Stomach (tissue), 8 donors: ENCODE measurements at regions not wholly inside any gene's neighbourhood (a gene's known extent, or its start where the extent isn't known, plus 50 kb on each side); places are given as distances from the start of the nearest gene placed in this dataset.

Source experiments
- DNase-seq, 2 donors: peaks; one replicate each; pipeline versions ENCODE4 v3.0.0 to v3.0.0-alpha.2; 2013 to 2019
- H3K27ac ChIP-seq, 5 donors: fragments of 200-600 bp in 4 of 5; sonication (generic) in 4 of 5; one replicate each; pipeline ENCODE4 v1.5.1; 2013 to 2019; ENCODE audit warnings: mild to moderate bottlenecking in 1 of 5, moderate library complexity in 1 of 5
- H3K27me3 ChIP-seq, 3 donors: fragments of 200-600 bp; sonication (generic); one replicate each; pipeline ENCODE4 v1.5.1; 2017 to 2019; ENCODE audit warnings: mixed run types in 1 of 3
- H3K36me3 ChIP-seq, 4 donors: fragments of 200-600 bp; sonication (generic); 1 replicate in 3 of 4; 2 replicates in 1 of 4; pipeline ENCODE4 v1.5.1; 2016 to 2019
- H3K4me1 ChIP-seq, 4 donors: fragments of 200-600 bp; sonication (generic); one replicate each; pipeline ENCODE4 v1.5.1; 2016 to 2019
- H3K4me3 ChIP-seq, 4 donors: fragments of 200-600 bp; sonication (generic) in 3 of 4; one replicate each; pipeline ENCODE4 v1.5.1; 2016 to 2019; ENCODE audit warnings: mild to moderate bottlenecking in 1 of 4
- H3K9me3 ChIP-seq, 4 donors: fragments of 200-600 bp; sonication (generic); one replicate each; pipeline ENCODE4 v1.5.1; 2016 to 2019
- EP300 ChIP-seq: sonication (generic); formaldehyde crosslinking; IDR thresholded peaks from one replicate; pipeline ENCODE4 v1.6.1; 2017; ENCODE audit warnings: antibody characterized with exemption
- POLR2A ChIP-seq, 4 donors: fragments of 450-650 bp; IDR thresholded peaks; one replicate each; pipeline ENCODE4 v1.6.1; 2016; ENCODE audit warnings: antibody characterized with exemption in 4 of 4, control low read depth in 2 of 4, mild to moderate bottlenecking in 1 of 4, moderate library complexity in 1 of 4
- POLR2AphosphoS5 ChIP-seq, 3 donors: sonication (generic); formaldehyde crosslinking; IDR thresholded peaks; one replicate each; pipeline ENCODE4 v1.6.1; 2016; ENCODE audit warnings: antibody characterized with exemption in 3 of 3
- WGBS, 5 donors: extraction: QIAGEN DNeasy Blood & Tissue Kit in 3 of 5; methylation state at CpG; one replicate each; pipeline versions ENCODE4 v1.1.5 to v1.1.7; 2013 to 2018; 5-methylcytosine and 5-hydroxymethylcytosine counted together
- intact Hi-C: fragments of 100-400 bp; cut with DNase I; formaldehyde crosslinking; loops from one replicate; pipeline ENCODE4 v1.15.1; 2023; ENCODE audit warnings: low total_unique reads
- TF ChIP-seq, protein P1 (sequence below), 7 experiments: fragments of 450-650 bp in 4 of 7; fragments of 200-600 bp in 3 of 7; sonication (generic) in 3 of 7; IDR thresholded peaks; one replicate each; pipeline ENCODE4 v1.5.1; 2016 to 2019; ENCODE audit warnings: antibody characterized with exemption in 7 of 7, control low read depth in 2 of 7, mild to moderate bottlenecking in 1 of 7
- donor health status: healthy with polysubstance abuse.
- donor health status: Bipolar disorder and iron deficiency.
- donor health status: healthy.

DNA sequence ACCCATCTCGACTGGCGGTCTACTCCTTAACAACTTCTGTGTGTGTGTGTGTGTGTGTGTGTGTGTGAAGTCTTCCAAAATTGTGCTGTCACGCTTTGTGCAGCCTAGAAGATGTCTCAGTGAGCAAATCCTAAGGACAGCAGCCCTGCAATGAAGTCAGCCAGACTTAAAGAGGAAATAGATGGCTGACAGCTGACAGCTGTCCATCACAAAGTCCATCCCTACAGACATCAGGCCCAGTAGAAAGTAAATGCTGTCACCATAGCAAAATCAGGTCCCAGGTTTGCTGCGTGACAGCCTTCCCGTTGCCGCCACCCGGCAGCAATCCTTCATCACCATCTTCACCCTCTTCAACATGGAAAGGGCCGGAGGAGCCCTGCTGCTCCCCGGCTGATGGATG, 416.0 kb downstream of the SOX9 start:
- TF ChIP-seq, protein P1, sequence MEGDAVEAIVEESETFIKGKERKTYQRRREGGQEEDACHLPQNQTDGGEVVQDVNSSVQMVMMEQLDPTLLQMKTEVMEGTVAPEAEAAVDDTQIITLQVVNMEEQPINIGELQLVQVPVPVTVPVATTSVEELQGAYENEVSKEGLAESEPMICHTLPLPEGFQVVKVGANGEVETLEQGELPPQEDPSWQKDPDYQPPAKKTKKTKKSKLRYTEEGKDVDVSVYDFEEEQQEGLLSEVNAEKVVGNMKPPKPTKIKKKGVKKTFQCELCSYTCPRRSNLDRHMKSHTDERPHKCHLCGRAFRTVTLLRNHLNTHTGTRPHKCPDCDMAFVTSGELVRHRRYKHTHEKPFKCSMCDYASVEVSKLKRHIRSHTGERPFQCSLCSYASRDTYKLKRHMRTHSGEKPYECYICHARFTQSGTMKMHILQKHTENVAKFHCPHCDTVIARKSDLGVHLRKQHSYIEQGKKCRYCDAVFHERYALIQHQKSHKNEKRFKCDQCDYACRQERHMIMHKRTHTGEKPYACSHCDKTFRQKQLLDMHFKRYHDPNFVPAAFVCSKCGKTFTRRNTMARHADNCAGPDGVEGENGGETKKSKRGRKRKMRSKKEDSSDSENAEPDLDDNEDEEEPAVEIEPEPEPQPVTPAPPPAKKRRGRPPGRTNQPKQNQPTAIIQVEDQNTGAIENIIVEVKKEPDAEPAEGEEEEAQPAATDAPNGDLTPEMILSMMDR (IDR thresholded peaks at IDR 0.05) = no peak
- TF ChIP-seq POLR2A (IDR thresholded peaks at IDR 0.05) = no peak
- TF ChIP-seq POLR2AphosphoS5 (IDR thresholded peaks at IDR 0.05) = no peak
- TF ChIP-seq EP300 = no peak
- intact Hi-C loops = loop anchor here (10.0 kb wide), 1 partner anchor 62 kb away; no protein-coding TSS in a partner anchor
- 83 to 94% (median 86%) methylated on average over 9 of the region's 9 CpGs for WGBS, 5 donors
- DNase-seq = no peak
- H3K27me3 ChIP-seq = no peaks in the 10 kb centered on the region
- H3K36me3 ChIP-seq = no peaks in the 10 kb centered on the region
- no peak overlapping the region for H3K4me3 ChIP-seq
- H3K9me3 ChIP-seq = no peaks in the 10 kb centered on the region
- peaks cover 12 to 20% (median 16%) of the 10 kb centered on the region in 4 donors for H3K4me1 ChIP-seq
- H3K27ac ChIP-seq = no peak overlapping the region

DNA sequence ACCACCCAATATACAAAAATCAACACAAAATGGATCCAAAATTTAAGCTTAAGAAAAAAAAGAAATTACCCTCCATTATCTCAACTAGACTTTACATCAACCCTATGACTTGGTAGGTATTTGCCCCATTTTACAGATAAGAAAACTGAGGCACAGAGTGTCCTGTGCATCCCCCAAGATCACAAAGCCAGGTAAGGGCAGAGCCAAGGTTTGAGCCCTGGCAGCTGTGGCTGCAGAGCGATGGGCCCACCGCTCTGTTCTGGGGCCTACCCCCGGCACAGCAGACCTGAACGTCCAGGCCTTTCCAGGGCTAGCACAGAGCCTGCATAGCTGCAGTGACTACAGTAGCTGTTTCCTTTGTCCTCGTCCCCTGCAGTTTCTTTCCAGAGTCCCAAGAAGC, 417.6 kb downstream of the SOX9 start:
- 53 to 78% (median 62%) methylated on average over 5 of the region's 5 CpGs for WGBS, 5 donors
- Histone ChIP-seq H3K4me1 (peaks cover 12 to 20% (median 16%) of the 10 kb centered on the region in 4 donors), H3K36me3 (no peaks in the 10 kb centered on the region), H3K27me3 (peaks cover 0 to 2% (median 0%) of the 10 kb centered on the region in 3 donors), H3K27ac (peak overlapping the region; percentile 58 to 79 (median 74)), H3K4me3 (no peak overlapping the region), H3K9me3 (no peaks in the 10 kb centered on the region)
- no peak for DNase-seq
- intact Hi-C loops = loop anchor here (10.0 kb wide), 1 partner anchor 64 kb away; no protein-coding TSS in a partner anchor
- no peak for TF ChIP-seq POLR2AphosphoS5 (IDR thresholded peaks at IDR 0.05)
- no peak for TF ChIP-seq POLR2A (IDR thresholded peaks at IDR 0.05)
- TF ChIP-seq, protein P1 (IDR thresholded peaks at IDR 0.05) = no peak
- no peak for TF ChIP-seq EP300

DNA sequence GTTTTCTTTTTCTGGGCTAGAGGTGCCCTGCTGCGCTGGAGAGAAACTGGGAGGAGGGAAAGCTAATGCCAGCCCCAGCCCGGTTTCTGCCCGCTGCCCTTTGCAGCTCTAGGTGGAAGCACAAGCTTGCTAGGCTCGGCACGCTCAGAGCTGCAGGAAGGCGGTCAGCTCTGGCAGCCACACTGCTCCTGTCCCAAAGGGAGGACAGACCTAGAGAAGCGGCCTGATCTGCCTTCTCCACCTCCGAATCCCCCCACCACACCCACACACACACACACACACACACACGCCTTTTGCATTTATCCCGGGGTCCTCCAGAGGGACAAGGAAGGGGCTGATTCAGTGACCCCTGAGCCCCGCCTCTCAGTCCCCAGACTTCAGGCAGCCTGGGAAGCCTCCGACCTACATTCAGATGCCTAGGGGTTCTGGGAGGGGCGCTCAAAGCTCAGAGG, 418.1 kb downstream of the SOX9 start:
- Histone ChIP-seq H3K4me3 (no peak overlapping the region), H3K27ac (peak overlapping the region; percentile 58 to 79 (median 74)), H3K4me1 (peaks cover 12 to 20% (median 16%) of the 10 kb centered on the region in 4 donors), H3K27me3 (peaks cover 0 to 4% (median 0%) of the 10 kb centered on the region in 3 donors), H3K36me3 (no peaks in the 10 kb centered on the region), H3K9me3 (no peaks in the 10 kb centered on the region)
- intact Hi-C loops = loop anchor here (10.0 kb wide), 1 partner anchor 64 kb away; no protein-coding TSS in a partner anchor
- WGBS, 5 donors = 35 to 72% (median 52%) methylated on average over 11 to 13 of the region's 13 CpGs
- TF ChIP-seq EP300 (no peak), POLR2AphosphoS5 (IDR thresholded peaks at IDR 0.05) (no peak), POLR2A (IDR thresholded peaks at IDR 0.05) (no peak)
- TF ChIP-seq, protein P1 (IDR thresholded peaks at IDR 0.05) = no peak
- DNase-seq = peak; percentile 62 to 63

DNA sequence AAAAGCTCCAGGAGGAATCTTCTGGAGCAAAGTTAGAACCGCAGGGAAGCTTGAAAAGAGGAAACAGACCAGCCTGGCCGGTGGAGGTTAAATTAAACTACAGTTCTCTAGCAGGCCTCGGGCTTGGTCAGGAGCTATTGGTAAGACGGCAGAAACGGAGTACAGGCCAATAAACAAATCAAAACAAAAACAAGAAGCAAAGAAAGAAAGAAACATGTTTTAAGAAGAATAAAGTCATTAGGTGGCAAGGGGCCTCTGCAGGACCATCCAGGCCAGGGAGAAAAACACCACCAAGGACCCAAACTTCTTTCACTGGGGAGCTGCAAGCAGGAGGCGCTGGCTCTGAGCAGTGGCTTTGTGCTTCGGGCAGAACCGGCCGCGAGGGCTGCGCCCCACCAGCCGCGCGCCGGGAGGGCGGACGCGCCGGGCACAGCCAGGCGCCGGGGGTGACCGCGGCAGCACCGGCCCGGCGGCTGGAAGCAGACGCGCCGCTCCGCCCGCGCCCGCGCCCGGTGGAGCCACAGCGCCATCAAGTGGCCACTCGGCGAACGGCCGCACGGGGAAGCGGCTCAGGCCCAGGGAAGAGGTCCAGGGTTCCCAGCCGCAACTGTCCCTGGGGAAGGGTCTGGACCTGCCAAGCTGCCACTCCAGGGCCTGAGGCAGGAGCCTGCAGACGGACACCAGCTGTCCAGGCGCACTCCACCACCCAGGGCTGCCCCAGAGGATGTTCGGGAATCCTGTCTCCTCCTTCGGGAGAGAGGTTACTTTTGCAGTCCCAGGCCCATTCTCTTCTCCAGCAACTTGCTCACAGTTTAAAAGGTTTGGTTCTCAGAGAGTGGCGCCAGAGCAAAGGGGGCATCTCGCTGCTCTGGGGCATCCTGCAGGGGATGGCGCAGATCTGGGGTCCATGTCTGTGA, 419.4 kb downstream of the SOX9 start:
- Histone ChIP-seq H3K27me3 (peaks cover 0 to 4% (median 0%) of the 10 kb centered on the region in 3 donors), H3K9me3 (no peaks in the 10 kb centered on the region), H3K36me3 (no peaks in the 10 kb centered on the region), H3K27ac (peak overlapping the region; percentile 70 to 85 (median 75)), H3K4me3 (peak overlapping the region in 2 of 4 donors; percentile 12 to 24), H3K4me1 (peaks cover 12 to 20% (median 16%) of the 10 kb centered on the region in 4 donors)
- TF ChIP-seq POLR2AphosphoS5 (IDR thresholded peaks at IDR 0.05) (peak in 1 of 3 donors; percentile 34), POLR2A (IDR thresholded peaks at IDR 0.05) (no peak), EP300 (no peak)
- TF ChIP-seq, protein P1 (IDR thresholded peaks at IDR 0.05) = peak in 5 of 7 experiments; percentile 69 to 96 (median 84)
- peak; percentile 80 to 91 for DNase-seq
- intact Hi-C loops = loop anchor here (10.0 kb wide), 3 partner anchors 65 to 1775 kb away; no protein-coding TSS in a partner anchor
- 8 to 11% (median 8%) methylated on average over 14 to 50 of the region's 50 CpGs for WGBS, 5 donors
